GM11168 (cell line): ENCODE measurements at regions not wholly inside any gene's neighbourhood (a gene's known extent, or its start where the extent isn't known, plus 50 kb on each side); places are given as distances from the start of the nearest gene placed in this dataset.

Experiments used
- in situ Hi-C: fragments of 300-500 bp; cut with MboI; formaldehyde crosslinking; loops from one replicate; pipeline ENCODE4 v1.12.0; 2022; ENCODE audit warnings: low sequenced_read_pairs; ENCODE audit not compliant: unreplicated experiment

GRCh38 chr11:109849946-109850345, 243.2 kb upstream of the ZC3H12C start:
- in situ Hi-C loops = no loop called here

GRCh38 chr11:109851780-109852390, 241.3 kb upstream of the ZC3H12C start:
- in situ Hi-C loops = no loop called here

- in situ Hi-C loops = no loop called here
Measured at GRCh38 chr11:109853156-109853776, 239.9 kb upstream of the ZC3H12C start.

GRCh38 chr11:109854731-109855130, 238.5 kb upstream of the ZC3H12C start:
- in situ Hi-C loops = no loop called here

- in situ Hi-C loops = no loop called here
Measured at GRCh38 chr11:109856928-109857327, 236.3 kb upstream of the ZC3H12C start.

GRCh38 chr11:109857637-109858036, 235.6 kb upstream of the ZC3H12C start:
- in situ Hi-C loops = no loop called here

- in situ Hi-C loops = no loop called here
Measured at GRCh38 chr11:109858152-109858551, 235.0 kb upstream of the ZC3H12C start.

GRCh38 chr11:109859045-109859724, 234.0 kb upstream of the ZC3H12C start:
- in situ Hi-C loops = no loop called here

- in situ Hi-C loops = loop anchor here (5.0 kb wide), 1 partner anchor 79 kb away; no protein-coding TSS in a partner anchor
Measured at GRCh38 chr11:109862835-109863234, 230.4 kb upstream of the ZC3H12C start.

GRCh38 chr11:109864151-109864661, 229.0 kb upstream of the ZC3H12C start:
- in situ Hi-C loops = loop anchor here (5.0 kb wide), 1 partner anchor 78 kb away; no protein-coding TSS in a partner anchor

GRCh38 chr11:109864834-109865547, 228.2 kb upstream of the ZC3H12C start:
- in situ Hi-C loops = loop anchor here (5.0 kb wide), 1 partner anchor 77 kb away; no protein-coding TSS in a partner anchor

- in situ Hi-C loops = no loop called here
Measured at GRCh38 chr11:109865548-109866186, 227.5 kb upstream of the ZC3H12C start.

GRCh38 chr11:109867784-109868183, 225.4 kb upstream of the ZC3H12C start:
- in situ Hi-C loops = no loop called here

- in situ Hi-C loops = no loop called here
Measured at GRCh38 chr11:109869536-109869935, 223.7 kb upstream of the ZC3H12C start.

GRCh38 chr11:109870297-109870696, 222.9 kb upstream of the ZC3H12C start:
- in situ Hi-C loops = no loop called here

- in situ Hi-C loops = no loop called here
Measured at GRCh38 chr11:109877043-109877442, 216.1 kb upstream of the ZC3H12C start.

GRCh38 chr11:109884501-109884900, 208.7 kb upstream of the ZC3H12C start:
- in situ Hi-C loops = no loop called here

GRCh38 chr11:109885006-109885405, 208.2 kb upstream of the ZC3H12C start:
- in situ Hi-C loops = no loop called here

GRCh38 chr11:109892321-109892794, 200.8 kb upstream of the ZC3H12C start:
- in situ Hi-C loops = no loop called here

- in situ Hi-C loops = no loop called here
Measured at GRCh38 chr11:109894242-109894641, 198.9 kb upstream of the ZC3H12C start.
